SK-N-SH (cell line): ENCODE measurements at regions not wholly inside any gene's neighbourhood (a gene's known extent, or its start where the extent isn't known, plus 50 kb on each side); places are given as distances from the start of the nearest gene placed in this dataset.

Source experiments
- CTCF ChIA-PET: fragments of 300-600, 350-600 bp; formaldehyde crosslinking; extraction: SDS; loops from one replicate; lab custom pipeline; 2021; lab: Yijun Ruan, JAX
- POLR2A ChIA-PET: fragments of 350-600 bp; sonication (Branson Sonifier 250); formaldehyde crosslinking; extraction: SDS; loops from one replicate; lab custom pipeline; 2020; ENCODE audit warnings: antibody characterized with exemption, inconsistent platforms; lab: Yijun Ruan, JAX
- DNase-seq: peaks from one replicate; pipeline ENCODE4 v3.0.0; 2012
- H2AFZ ChIP-seq: fragments of 200-600 bp; sonication (generic); 2 replicates; pipeline ENCODE4 v1.8.1; 2016; ENCODE audit warnings: antibody characterized with exemption, mild to moderate bottlenecking, low read depth
- H3F3A ChIP-seq: fragments of 200-600 bp; sonication (generic); replicated peaks from 2 replicates; pipeline ENCODE3; 2016; ENCODE audit warnings: antibody characterized with exemption, mild to moderate bottlenecking; ENCODE audit not compliant: insufficient read depth
- H3K27ac ChIP-seq, 2 experiments: fragments of 200-500 bp in 1 of 2; fragments of 200-600 bp in 1 of 2; sonication (Bioruptor generic) in 1 of 2; sonication (generic), shearing (Covaris generic) in 1 of 2; 2 replicates each; pipeline versions ENCODE4 v1.5.1 to v1.6.1; 2014 to 2016; ENCODE audit warnings: low read depth in 2 of 2, inconsistent platforms in 1 of 2, low read length in 1 of 2, mild to moderate bottlenecking in 1 of 2, mixed read lengths in 1 of 2
- H3K27me3 ChIP-seq: fragments of 200-600 bp; sonication (generic), shearing (Covaris generic); 2 replicates; pipeline ENCODE4 v1.6.1; 2016; ENCODE audit warnings: mixed run types; ENCODE audit not compliant: insufficient read depth
- H3K36me3 ChIP-seq, 2 experiments: fragments of 200-500 bp in 1 of 2; fragments of 200-600 bp in 1 of 2; sonication (Bioruptor generic) in 1 of 2; sonication (generic) in 1 of 2; replicated peaks in 1 of 2; 2 replicates each; pipeline versions ENCODE3 to v1.5.1; 2014 to 2016; ENCODE audit warnings: low read length in 1 of 2, mild to moderate bottlenecking in 1 of 2; ENCODE audit not compliant: insufficient read depth in 2 of 2, control insufficient read depth in 1 of 2
- H3K4me1 ChIP-seq, 2 experiments: fragments of 200-500 bp in 1 of 2; fragments of 200-600 bp in 1 of 2; sonication (Bioruptor generic) in 1 of 2; sonication (generic), shearing (Covaris generic) in 1 of 2; 2 replicates each; pipeline versions ENCODE4 v1.5.1 to v1.6.1; 2014 to 2016; ENCODE audit warnings: low read depth in 1 of 2, low read length in 1 of 2, mixed run types in 1 of 2; ENCODE audit not compliant: insufficient read depth in 2 of 2, control insufficient read depth in 1 of 2
- H3K4me2 ChIP-seq: fragments of 200-600 bp; sonication (generic), shearing (Covaris generic); 2 replicates; pipeline ENCODE4 v1.6.1; 2017; ENCODE audit warnings: mixed run types
- H3K4me3 ChIP-seq, 2 experiments: fragments of 200-500 bp in 1 of 2; fragments of 200-600 bp in 1 of 2; sonication (Bioruptor generic) in 1 of 2; sonication (generic), shearing (Covaris generic) in 1 of 2; 2 replicates each; pipeline versions ENCODE4 v1.5.1 to v1.8.1; 2014 to 2016; ENCODE audit warnings: low read depth in 2 of 2, inconsistent platforms in 1 of 2, low read length in 1 of 2, mild to moderate bottlenecking in 1 of 2, mixed read lengths in 1 of 2, moderate library complexity in 1 of 2
- H3K79me2 ChIP-seq: fragments of 200-600 bp; sonication (generic); 2 replicates; pipeline ENCODE4 v1.8.1; 2017; ENCODE audit warnings: mild to moderate bottlenecking; ENCODE audit not compliant: insufficient read depth
- H3K9ac ChIP-seq: fragments of 200-600 bp; sonication (generic); 2 replicates; pipeline ENCODE4 v1.6.1; 2017; ENCODE audit warnings: mixed run types
- H3K9me2 ChIP-seq: fragments of 200-600 bp; sonication (generic); 2 replicates; pipeline ENCODE4 v1.6.1; 2017; ENCODE audit warnings: mixed run types
- H3K9me3 ChIP-seq: fragments of 200-600 bp; sonication (generic); 2 replicates; pipeline ENCODE4 v1.6.1; 2017; ENCODE audit warnings: mixed run types, mild to moderate bottlenecking, moderate library complexity
- H4K20me1 ChIP-seq: fragments of 200-600 bp; sonication (generic); 2 replicates; pipeline ENCODE4 v1.6.1; 2017; ENCODE audit warnings: mild to moderate bottlenecking, mixed run types; ENCODE audit not compliant: insufficient read depth
- EP300 ChIP-seq, 2 experiments: IDR thresholded peaks; 2 replicates each; pipeline versions ENCODE4 v1.4.0 to v1.6.1; 2012; ENCODE audit warnings: borderline replicate concordance in 1 of 2, low read depth in 1 of 2, low read length in 1 of 2
- FOXJ3 ChIP-seq: sonication (generic); formaldehyde crosslinking; IDR thresholded peaks from 2 replicates; pipeline ENCODE4 v1.5.1; 2020; ENCODE audit warnings: mild to moderate bottlenecking, missing genetic modification reagents
- JUND ChIP-seq: IDR thresholded peaks from 2 replicates; pipeline ENCODE4 v1.4.0; 2012
- MEF2A ChIP-seq: IDR thresholded peaks from 2 replicates; pipeline ENCODE4 v1.4.0; 2012; ENCODE audit warnings: low read depth, borderline replicate concordance
- MXI1 ChIP-seq: IDR thresholded peaks from 2 replicates; pipeline ENCODE4 v1.6.1; 2012; ENCODE audit warnings: mild to moderate bottlenecking, low read depth, low read length, improper control_type of control experiment
- NFIC ChIP-seq: IDR thresholded peaks from 2 replicates; pipeline ENCODE4 v1.4.0; 2012; ENCODE audit warnings: borderline replicate concordance
- PBX3 ChIP-seq: IDR thresholded peaks from 2 replicates; pipeline ENCODE4; 2012
- POLR2AphosphoS5 ChIP-seq: IDR thresholded peaks from 2 replicates; pipeline ENCODE4 v1.6.1; 2012; ENCODE audit warnings: low read depth, low read length
- RCOR1 ChIP-seq: fragments of 150-350 bp; IDR thresholded peaks from 2 replicates; pipeline ENCODE4 v1.6.1; 2017; ENCODE audit warnings: antibody characterized with exemption, low read length
- RXRA ChIP-seq: IDR thresholded peaks from 2 replicates; pipeline ENCODE4 v1.4.0; 2012; ENCODE audit warnings: low read depth, mild to moderate bottlenecking, borderline replicate concordance
- SMC3 ChIP-seq: IDR thresholded peaks from 2 replicates; pipeline ENCODE4 v1.6.1; 2012; ENCODE audit warnings: low read depth, low read length, improper control_type of control experiment
- TAF1 ChIP-seq: IDR thresholded peaks from 2 replicates; pipeline ENCODE4 v1.6.1; 2012; ENCODE audit warnings: low read depth, mild to moderate bottlenecking, low read length, moderate library complexity, borderline replicate concordance
- TEAD4 ChIP-seq: IDR thresholded peaks from 2 replicates; pipeline ENCODE4 v1.4.0; 2012; ENCODE audit warnings: mild to moderate bottlenecking, borderline replicate concordance; ENCODE audit not compliant: insufficient read depth
- WGBS: methylation state at CpG from one replicate; pipeline ENCODE4 v1.1.6; 2017; ENCODE audit warnings: low lambda C conversion rate; 5-methylcytosine and 5-hydroxymethylcytosine counted together
- TF ChIP-seq, protein P1 (sequence below): fragments of 200-600 bp; sonication (generic); IDR thresholded peaks from 2 replicates; pipeline ENCODE4 v1.6.1; 2017; ENCODE audit warnings: antibody characterized with exemption, mild to moderate bottlenecking, moderate library complexity
- TF ChIP-seq, protein P2 (sequence below): IDR thresholded peaks from 2 replicates; pipeline ENCODE4 v1.4.0; 2012; ENCODE audit warnings: low read depth, borderline replicate concordance
- TF ChIP-seq, protein P3 (sequence below): IDR thresholded peaks from 2 replicates; pipeline ENCODE4 v1.4.0; 2012; ENCODE audit warnings: low read depth, borderline replicate concordance

- H3K79me2 ChIP-seq = no peaks in the 10 kb centered on the region
- H4K20me1 ChIP-seq = no peaks in the 10 kb centered on the region
- POLR2A ChIA-PET = no interaction called here
- no peaks in the 10 kb centered on the region for H3K9me3 ChIP-seq
- TF ChIP-seq, protein P1, sequence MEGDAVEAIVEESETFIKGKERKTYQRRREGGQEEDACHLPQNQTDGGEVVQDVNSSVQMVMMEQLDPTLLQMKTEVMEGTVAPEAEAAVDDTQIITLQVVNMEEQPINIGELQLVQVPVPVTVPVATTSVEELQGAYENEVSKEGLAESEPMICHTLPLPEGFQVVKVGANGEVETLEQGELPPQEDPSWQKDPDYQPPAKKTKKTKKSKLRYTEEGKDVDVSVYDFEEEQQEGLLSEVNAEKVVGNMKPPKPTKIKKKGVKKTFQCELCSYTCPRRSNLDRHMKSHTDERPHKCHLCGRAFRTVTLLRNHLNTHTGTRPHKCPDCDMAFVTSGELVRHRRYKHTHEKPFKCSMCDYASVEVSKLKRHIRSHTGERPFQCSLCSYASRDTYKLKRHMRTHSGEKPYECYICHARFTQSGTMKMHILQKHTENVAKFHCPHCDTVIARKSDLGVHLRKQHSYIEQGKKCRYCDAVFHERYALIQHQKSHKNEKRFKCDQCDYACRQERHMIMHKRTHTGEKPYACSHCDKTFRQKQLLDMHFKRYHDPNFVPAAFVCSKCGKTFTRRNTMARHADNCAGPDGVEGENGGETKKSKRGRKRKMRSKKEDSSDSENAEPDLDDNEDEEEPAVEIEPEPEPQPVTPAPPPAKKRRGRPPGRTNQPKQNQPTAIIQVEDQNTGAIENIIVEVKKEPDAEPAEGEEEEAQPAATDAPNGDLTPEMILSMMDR = no peak
- no peak for TF ChIP-seq RCOR1
- TF ChIP-seq EP300 (IDR thresholded peaks at IDR 0.05; ENCODE audit: borderline replicate concordance in 1 of 2, low read depth in 1 of 2, low read length in 1 of 2) = no peak
- TF ChIP-seq POLR2AphosphoS5 = no peak
- no peak for TF ChIP-seq SMC3
- no peak for TF ChIP-seq RXRA
- no peak for TF ChIP-seq TAF1
- no peak for TF ChIP-seq MEF2A
- TF ChIP-seq, protein P2, sequence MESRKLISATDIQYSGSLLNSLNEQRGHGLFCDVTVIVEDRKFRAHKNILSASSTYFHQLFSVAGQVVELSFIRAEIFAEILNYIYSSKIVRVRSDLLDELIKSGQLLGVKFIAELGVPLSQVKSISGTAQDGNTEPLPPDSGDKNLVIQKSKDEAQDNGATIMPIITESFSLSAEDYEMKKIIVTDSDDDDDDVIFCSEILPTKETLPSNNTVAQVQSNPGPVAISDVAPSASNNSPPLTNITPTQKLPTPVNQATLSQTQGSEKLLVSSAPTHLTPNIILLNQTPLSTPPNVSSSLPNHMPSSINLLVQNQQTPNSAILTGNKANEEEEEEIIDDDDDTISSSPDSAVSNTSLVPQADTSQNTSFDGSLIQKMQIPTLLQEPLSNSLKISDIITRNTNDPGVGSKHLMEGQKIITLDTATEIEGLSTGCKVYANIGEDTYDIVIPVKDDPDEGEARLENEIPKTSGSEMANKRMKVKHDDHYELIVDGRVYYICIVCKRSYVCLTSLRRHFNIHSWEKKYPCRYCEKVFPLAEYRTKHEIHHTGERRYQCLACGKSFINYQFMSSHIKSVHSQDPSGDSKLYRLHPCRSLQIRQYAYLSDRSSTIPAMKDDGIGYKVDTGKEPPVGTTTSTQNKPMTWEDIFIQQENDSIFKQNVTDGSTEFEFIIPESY = no peak
- no peak for TF ChIP-seq MXI1
- TF ChIP-seq JUND = no peak
- TF ChIP-seq TEAD4 = no peak
- TF ChIP-seq NFIC = no peak
- no peak for TF ChIP-seq PBX3
- TF ChIP-seq FOXJ3 (CRISPR knock-in tag) = no peak
- TF ChIP-seq, protein P3, sequence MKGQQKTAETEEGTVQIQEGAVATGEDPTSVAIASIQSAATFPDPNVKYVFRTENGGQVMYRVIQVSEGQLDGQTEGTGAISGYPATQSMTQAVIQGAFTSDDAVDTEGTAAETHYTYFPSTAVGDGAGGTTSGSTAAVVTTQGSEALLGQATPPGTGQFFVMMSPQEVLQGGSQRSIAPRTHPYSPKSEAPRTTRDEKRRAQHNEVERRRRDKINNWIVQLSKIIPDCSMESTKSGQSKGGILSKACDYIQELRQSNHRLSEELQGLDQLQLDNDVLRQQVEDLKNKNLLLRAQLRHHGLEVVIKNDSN = no peak
- H3K4me1 ChIP-seq = no peaks in the 10 kb centered on the region
- H3K9me2 ChIP-seq = no peaks in the 10 kb centered on the region
- H3K27ac ChIP-seq = no peak overlapping the region
- no peaks in the 10 kb centered on the region for H3F3A ChIP-seq
- CTCF ChIA-PET = interaction anchor here (1.1 kb wide), 1 partner anchor 7 kb away, joined by 4 read pairs; no protein-coding TSS in a partner anchor
- H3K36me3 ChIP-seq = no peaks in the 10 kb centered on the region
- no peak overlapping the region for H3K4me2 ChIP-seq
- WGBS = 32% methylated on average over 2 of the region's 2 CpGs
- no peak for DNase-seq
- H3K9ac ChIP-seq = no peak overlapping the region
- H2AFZ ChIP-seq = no peak overlapping the region
- H3K4me3 ChIP-seq = no peak overlapping the region
- H3K27me3 ChIP-seq = no peaks in the 10 kb centered on the region
These were observed 112.4 kb upstream of the ARHGAP24 start for GRCh38 chr4:85362550-85362949.
